ENCODE measurements at regions not wholly inside any gene's neighbourhood (a gene's known extent, or its start where the extent isn't known, plus 50 kb on each side); places are given as distances from the start of the nearest gene placed in this dataset.

DNA sequence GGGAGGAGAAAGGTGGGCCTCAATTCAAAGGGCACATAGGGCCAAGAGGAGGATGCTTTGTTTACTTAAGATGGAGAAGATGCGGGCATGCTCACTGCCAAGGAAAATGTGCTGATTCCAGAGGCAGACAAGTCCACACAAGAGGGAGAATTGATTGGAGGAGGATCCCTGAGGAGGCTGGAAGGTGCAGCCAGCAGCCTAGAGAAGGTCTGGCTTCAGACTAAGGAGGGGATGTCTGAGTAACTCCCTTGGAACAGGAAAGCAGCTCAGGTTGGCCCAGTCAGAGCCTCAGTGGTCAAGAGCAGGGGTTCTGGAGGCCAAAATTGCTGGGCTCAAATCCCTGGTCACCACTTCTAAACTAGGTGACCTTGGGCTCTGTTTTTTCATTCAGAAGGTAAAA is 265.5 kb upstream of the NCKAP5 start:
- no peak for TF ChIP-seq CTCF (conservative IDR thresholded peaks at IDR 0.05; ENCODE audit: low read depth in 2 of 2)
- TF ChIP-seq EZH2 (IDR thresholded peaks at IDR 0.05; ENCODE audit: low read depth, unreplicated experiment): no peak
- no peak for TF ChIP-seq ZNF331 (CRISPR knock-in tag; IDR thresholded peaks at IDR 0.05; ENCODE audit: low read depth)
- no peak for TF ChIP-seq JUNB (IDR thresholded peaks at IDR 0.05; ENCODE audit: unreplicated experiment)
- TF ChIP-seq REST (IDR thresholded peaks at IDR 0.05; ENCODE audit: unreplicated experiment): no peak
- TF ChIP-seq ZNF114 (CRISPR knock-in tag; IDR thresholded peaks at IDR 0.05): no peak
- TF ChIP-seq POLR2AphosphoS5 (IDR thresholded peaks at IDR 0.05; ENCODE audit: low read depth): no peak
- no peak for TF ChIP-seq NANOG (IDR thresholded peaks at IDR 0.05; ENCODE audit: borderline replicate concordance)
- no peak for TF ChIP-seq EZH2phosphoT487 (IDR thresholded peaks at IDR 0.05; ENCODE audit: unreplicated experiment)
- TF ChIP-seq, protein P1, sequence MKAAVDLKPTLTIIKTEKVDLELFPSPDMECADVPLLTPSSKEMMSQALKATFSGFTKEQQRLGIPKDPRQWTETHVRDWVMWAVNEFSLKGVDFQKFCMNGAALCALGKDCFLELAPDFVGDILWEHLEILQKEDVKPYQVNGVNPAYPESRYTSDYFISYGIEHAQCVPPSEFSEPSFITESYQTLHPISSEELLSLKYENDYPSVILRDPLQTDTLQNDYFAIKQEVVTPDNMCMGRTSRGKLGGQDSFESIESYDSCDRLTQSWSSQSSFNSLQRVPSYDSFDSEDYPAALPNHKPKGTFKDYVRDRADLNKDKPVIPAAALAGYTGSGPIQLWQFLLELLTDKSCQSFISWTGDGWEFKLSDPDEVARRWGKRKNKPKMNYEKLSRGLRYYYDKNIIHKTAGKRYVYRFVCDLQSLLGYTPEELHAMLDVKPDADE (IDR thresholded peaks at IDR 0.05): no peak
- TF ChIP-seq STAT1 (IDR thresholded peaks at IDR 0.05; ENCODE audit: unreplicated experiment): no peak

Data from GM23338 (cell line).